ENCODE measurements at regions not wholly inside any gene's neighbourhood (a gene's known extent, or its start where the extent isn't known, plus 50 kb on each side); places are given as distances from the start of the nearest gene placed in this dataset.

DNA sequence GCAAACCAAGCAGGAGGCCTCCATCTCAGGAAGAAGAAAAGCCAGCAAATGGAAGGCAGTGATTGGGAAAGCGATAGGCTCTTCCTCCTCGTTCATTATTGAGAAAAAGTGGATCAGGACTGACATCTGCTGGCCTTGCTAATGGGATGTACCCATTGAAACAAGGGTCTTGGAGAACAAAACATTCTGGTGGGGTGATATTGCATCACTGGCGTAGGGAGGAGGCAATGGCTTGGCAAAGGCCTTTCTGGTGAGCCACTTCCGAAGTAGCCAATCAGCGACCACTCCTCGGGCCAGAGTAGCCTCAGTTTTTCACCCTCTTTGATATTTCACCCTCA lies 86.7 kb upstream of the NFIB start (continued):
- TF ChIP-seq, protein P1, sequence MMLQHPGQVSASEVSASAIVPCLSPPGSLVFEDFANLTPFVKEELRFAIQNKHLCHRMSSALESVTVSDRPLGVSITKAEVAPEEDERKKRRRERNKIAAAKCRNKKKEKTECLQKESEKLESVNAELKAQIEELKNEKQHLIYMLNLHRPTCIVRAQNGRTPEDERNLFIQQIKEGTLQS (IDR thresholded peaks at IDR 0.05; ENCODE audit: insufficient read depth, low read depth, low read length) = peak; percentile 87
